CD14-positive monocyte (primary cell): ENCODE measurements at regions not wholly inside any gene's neighbourhood (a gene's known extent, or its start where the extent isn't known, plus 50 kb on each side); places are given as distances from the start of the nearest gene placed in this dataset.

ENCODE experiments used
- DNase-seq, 3 donors: peaks; one replicate each; pipeline ENCODE4 v3.0.0-alpha.2; 2011 to 2022
- H2AFZ ChIP-seq: 2 replicates; pipeline ENCODE4 v1.6.0; 2012; ENCODE audit warnings: mild to moderate bottlenecking, low read depth, low read length, inconsistent platforms; ENCODE audit not compliant: insufficient read depth, poor library complexity, severe bottlenecking
- H3K27ac ChIP-seq, 2 donors: 1 replicate in 1 of 2; 2 replicates in 1 of 2; pipeline ENCODE4 v1.5.1; 2012 to 2013; ENCODE audit warnings: low read length in 2 of 2, control low read depth in 1 of 2, inconsistent platforms in 1 of 2, low read depth in 1 of 2, mild to moderate bottlenecking in 1 of 2
- H3K27me3 ChIP-seq, 2 donors: one replicate each; pipeline versions ENCODE4 v1.6.0 to v1.6.1; 2011 to 2013; ENCODE audit warnings: low read length in 2 of 2; ENCODE audit not compliant: control insufficient read depth in 2 of 2, insufficient read depth in 2 of 2
- H3K36me3 ChIP-seq, 2 donors: replicated peaks in 1 of 2; 1 replicate in 1 of 2; 2 replicates in 1 of 2; pipeline versions ENCODE4 v1.5.1 to v1.6.1; 2012 to 2013; ENCODE audit warnings: low read length in 2 of 2, control low read depth in 1 of 2, inconsistent platforms in 1 of 2, mild to moderate bottlenecking in 1 of 2; ENCODE audit not compliant: insufficient read depth in 2 of 2, control insufficient read depth in 1 of 2
- H3K4me1 ChIP-seq, 2 donors: 1 replicate in 1 of 2; 2 replicates in 1 of 2; pipeline versions ENCODE4 v1.5.1 to v1.6.1; 2012 to 2013; ENCODE audit warnings: low read length in 2 of 2, control low read depth in 1 of 2, inconsistent platforms in 1 of 2, mild to moderate bottlenecking in 1 of 2, moderate library complexity in 1 of 2; ENCODE audit not compliant: insufficient read depth in 2 of 2, control insufficient read depth in 1 of 2
- H3K4me2 ChIP-seq: replicated peaks from 2 replicates; pipeline ENCODE3; 2012; ENCODE audit warnings: low read length, moderate library complexity, mild to moderate bottlenecking; ENCODE audit not compliant: poor library complexity, severe bottlenecking; ENCODE audit errors: extremely low read depth
- H3K4me3 ChIP-seq, 3 experiments: fragments of 200-600 bp in 1 of 3; sonication (generic) in 1 of 3; replicated peaks in 1 of 3; 1 replicate in 2 of 3; 2 replicates in 1 of 3; pipeline ENCODE4 v1.5.1; 2011 to 2013; ENCODE audit warnings: low read length in 3 of 3, mild to moderate bottlenecking in 3 of 3, control low read depth in 2 of 3, low read depth in 2 of 3, inconsistent platforms in 1 of 3, moderate library complexity in 1 of 3
- H3K79me2 ChIP-seq: 2 replicates; pipeline ENCODE4 v1.6.0; 2012; ENCODE audit warnings: mild to moderate bottlenecking, control low read depth, inconsistent platforms, low read length, moderate library complexity; ENCODE audit not compliant: insufficient read depth
- H3K9ac ChIP-seq: 2 replicates; pipeline ENCODE4 v1.6.0; 2017; ENCODE audit warnings: low read length, mild to moderate bottlenecking; ENCODE audit not compliant: insufficient read depth, poor library complexity, severe bottlenecking
- H3K9me3 ChIP-seq, 2 donors: replicated peaks in 1 of 2; 1 replicate in 1 of 2; 2 replicates in 1 of 2; pipeline versions ENCODE4 v1.5.1 to v1.6.1; 2012 to 2013; ENCODE audit warnings: low read length in 2 of 2, control low read depth in 1 of 2; ENCODE audit not compliant: control insufficient read depth in 1 of 2, insufficient read depth in 1 of 2
- H4K20me1 ChIP-seq: 2 replicates; pipeline ENCODE4 v1.6.0; 2012; ENCODE audit warnings: mild to moderate bottlenecking, low read length, control low read depth, moderate library complexity; ENCODE audit not compliant: insufficient read depth
- H3K27ac Mint-ChIP-seq, 7 donors: one replicate each; pipeline ENCODE4 v1.8.0; 2020; ENCODE audit warnings: mild to moderate bottlenecking in 7 of 7, mixed read lengths in 7 of 7, moderate library complexity in 6 of 7, inconsistent platforms in 2 of 7
- H3K27me3 Mint-ChIP-seq, 3 donors: one replicate each; pipeline ENCODE4 v1.8.0; 2021 to 2022; ENCODE audit warnings: low read depth in 3 of 3, mild to moderate bottlenecking in 3 of 3, mixed read lengths in 3 of 3, moderate library complexity in 3 of 3, inconsistent platforms in 1 of 3
- H3K36me3 Mint-ChIP-seq, 2 donors: one replicate each; pipeline ENCODE4 v1.8.0; 2020; ENCODE audit warnings: mixed read lengths in 2 of 2, inconsistent platforms in 1 of 2, mild to moderate bottlenecking in 1 of 2
- H3K4me1 Mint-ChIP-seq: one replicate; pipeline ENCODE4 v1.8.0; 2020; ENCODE audit warnings: mild to moderate bottlenecking, mixed read lengths
- H3K4me3 Mint-ChIP-seq, 2 donors: one replicate each; pipeline ENCODE4 v1.8.0; 2020; ENCODE audit warnings: mild to moderate bottlenecking in 2 of 2, mixed read lengths in 2 of 2, moderate library complexity in 1 of 2
- H3K9me3 Mint-ChIP-seq, 7 donors: one replicate each; pipeline ENCODE4 v1.8.0; 2020 to 2022; ENCODE audit warnings: mixed read lengths in 7 of 7, mild to moderate bottlenecking in 6 of 7, moderate library complexity in 6 of 7, inconsistent platforms in 2 of 7
- CTCF ChIP-seq: fragments of 200-600 bp; IDR thresholded peaks from one replicate; pipeline ENCODE4 v1.8.0; 2022; ENCODE audit warnings: antibody characterized with exemption, mild to moderate bottlenecking
- WGBS: methylation state at CpG from one replicate; pipeline ENCODE4 v1.1.5; 2013; ENCODE audit warnings: missing lambda C conversion rate; ENCODE audit not compliant: insufficient coverage; 5-methylcytosine and 5-hydroxymethylcytosine counted together
- intact Hi-C, 2 donors: fragments of 100-400 bp; cut with micrococcal nuclease; formaldehyde crosslinking; loops; one replicate each; pipeline versions ENCODE4 v1.15.0 to v1.15.1; 2023

- Mint-ChIP-seq H3K9me3 (no peaks in the 10 kb centered on the region), H3K27ac (peak overlapping the region in 4 of 7 donors; percentile 15 to 58 (median 42)), H3K4me3 (no peak overlapping the region), H3K27me3 (no peaks in the 10 kb centered on the region), H3K4me1 (peaks cover 31% of the 10 kb centered on the region), H3K36me3 (peaks cover 12 to 14% of the 10 kb centered on the region in 2 donors)
- H3K4me3 ChIP-seq: no peak overlapping the region
- no peak overlapping the region for H2AFZ ChIP-seq
- H3K27ac ChIP-seq: peak overlapping the region in 1 of 2 donors; percentile 24
- H3K79me2 ChIP-seq: no peaks in the 10 kb centered on the region
- H4K20me1 ChIP-seq: peaks cover 46% of the 10 kb centered on the region
- no peak overlapping the region for H3K9ac ChIP-seq
- DNase-seq: peak in 1 of 3 donors; percentile 13
- no peak overlapping the region for H3K4me2 ChIP-seq
- no peak for TF ChIP-seq CTCF
- H3K36me3 ChIP-seq: peaks cover 0 to 7% of the 10 kb centered on the region in 2 donors
- no CpG with 5 or more reads among the region's 2 CpGs for WGBS
- intact Hi-C loops: no loop called here
- peaks cover 25 to 27% of the 10 kb centered on the region in 2 donors for H3K4me1 ChIP-seq
- no peaks in the 10 kb centered on the region for H3K9me3 ChIP-seq
- no peaks in the 10 kb centered on the region for H3K27me3 ChIP-seq
Measured at GRCh38 chr14:71554323-71554722, 377.9 kb upstream of the RGS6 start.

GRCh38 chr14:71554959-71555612 lies 377.1 kb upstream of the RGS6 start:
- Mint-ChIP-seq H3K9me3 (no peaks in the 10 kb centered on the region), H3K27ac (peak overlapping the region; percentile 86 to 94 (median 92)), H3K4me3 (peak overlapping the region in 1 of 2 donors; percentile 72), H3K4me1 (peaks cover 31% of the 10 kb centered on the region), H3K27me3 (no peaks in the 10 kb centered on the region), H3K36me3 (peaks cover 12% of the 10 kb centered on the region in 2 donors)
- H3K4me1 ChIP-seq: peaks cover 21 to 22% of the 10 kb centered on the region in 2 donors
- no peaks in the 10 kb centered on the region for H3K27me3 ChIP-seq
- peaks cover 41% of the 10 kb centered on the region for H4K20me1 ChIP-seq
- H3K9me3 ChIP-seq: no peaks in the 10 kb centered on the region
- H3K4me3 ChIP-seq: no peak overlapping the region
- H3K36me3 ChIP-seq: peaks cover 0 to 7% of the 10 kb centered on the region in 2 donors
- no CpG with 5 or more reads among the region's 2 CpGs for WGBS
- intact Hi-C loops: no loop called here
- H3K27ac ChIP-seq: peak overlapping the region in 1 of 2 donors; percentile 78
- no peak for TF ChIP-seq CTCF
- H2AFZ ChIP-seq: no peak overlapping the region
- H3K9ac ChIP-seq: no peak overlapping the region
- H3K79me2 ChIP-seq: no peaks in the 10 kb centered on the region
- peak overlapping the region; percentile 4 for H3K4me2 ChIP-seq
- peak in 2 of 3 donors; percentile 11 to 16 for DNase-seq
